ENCODE measurements at regions not wholly inside any gene's neighbourhood (a gene's known extent, or its start where the extent isn't known, plus 50 kb on each side); places are given as distances from the start of the nearest gene placed in this dataset.

DNA sequence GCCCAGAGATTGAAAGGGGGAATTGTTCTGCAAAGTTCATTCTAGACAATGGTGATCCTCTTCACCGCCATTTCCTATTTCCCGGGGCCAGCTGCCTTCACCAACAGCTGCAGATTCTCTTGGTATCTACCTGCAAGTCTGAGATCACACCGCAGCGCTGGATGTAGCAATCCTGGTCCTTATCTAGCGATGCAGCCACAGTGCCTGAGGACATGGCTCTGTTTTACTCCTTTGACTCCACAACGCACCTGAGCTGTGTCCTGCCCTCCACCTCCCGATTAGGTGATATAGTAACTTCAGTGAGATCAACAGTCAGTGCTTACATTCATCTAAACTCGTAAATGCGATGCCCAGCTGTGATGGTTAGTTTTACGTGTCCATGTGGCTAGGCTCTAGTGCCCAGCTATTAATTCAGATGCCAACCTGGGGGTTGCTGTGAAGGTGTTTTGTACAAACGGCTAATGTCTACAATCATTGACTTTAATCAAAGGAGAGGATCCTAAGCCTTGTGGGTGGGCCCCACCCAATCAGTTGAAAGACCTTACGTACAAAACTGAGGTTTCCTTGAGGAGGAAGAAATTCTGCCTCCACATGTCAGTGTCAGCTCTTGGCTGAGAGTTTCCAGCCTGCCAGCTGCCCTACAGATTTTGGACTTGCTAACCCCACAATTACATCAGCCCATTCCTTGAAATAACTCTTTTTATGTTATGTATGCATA lies 189.8 kb downstream of the SH3BP4 start:
- no peak for TF ChIP-seq EP300 (IDR thresholded peaks at IDR 0.05)
- TF ChIP-seq, protein P1, sequence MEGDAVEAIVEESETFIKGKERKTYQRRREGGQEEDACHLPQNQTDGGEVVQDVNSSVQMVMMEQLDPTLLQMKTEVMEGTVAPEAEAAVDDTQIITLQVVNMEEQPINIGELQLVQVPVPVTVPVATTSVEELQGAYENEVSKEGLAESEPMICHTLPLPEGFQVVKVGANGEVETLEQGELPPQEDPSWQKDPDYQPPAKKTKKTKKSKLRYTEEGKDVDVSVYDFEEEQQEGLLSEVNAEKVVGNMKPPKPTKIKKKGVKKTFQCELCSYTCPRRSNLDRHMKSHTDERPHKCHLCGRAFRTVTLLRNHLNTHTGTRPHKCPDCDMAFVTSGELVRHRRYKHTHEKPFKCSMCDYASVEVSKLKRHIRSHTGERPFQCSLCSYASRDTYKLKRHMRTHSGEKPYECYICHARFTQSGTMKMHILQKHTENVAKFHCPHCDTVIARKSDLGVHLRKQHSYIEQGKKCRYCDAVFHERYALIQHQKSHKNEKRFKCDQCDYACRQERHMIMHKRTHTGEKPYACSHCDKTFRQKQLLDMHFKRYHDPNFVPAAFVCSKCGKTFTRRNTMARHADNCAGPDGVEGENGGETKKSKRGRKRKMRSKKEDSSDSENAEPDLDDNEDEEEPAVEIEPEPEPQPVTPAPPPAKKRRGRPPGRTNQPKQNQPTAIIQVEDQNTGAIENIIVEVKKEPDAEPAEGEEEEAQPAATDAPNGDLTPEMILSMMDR (IDR thresholded peaks at IDR 0.05): no peak
